K562 (cell line): ENCODE measurements at regions not wholly inside any gene's neighbourhood (a gene's known extent, or its start where the extent isn't known, plus 50 kb on each side); places are given as distances from the start of the nearest gene placed in this dataset.
"Not testable (repeated sequence)": the region's sequence is repeated elsewhere in the genome, so short reads cannot be mapped to it uniquely, and the experiment has no call there.

Source experiments
- CTCF ChIP-seq, 3 experiments: IDR thresholded peaks in 2 of 3; conservative IDR thresholded peaks in 1 of 3; 2 replicates each; pipeline ENCODE4 v1.5.1; 2011 to 2012; ENCODE audit warnings: low read length in 3 of 3, mild to moderate bottlenecking in 3 of 3, control low read depth in 2 of 3, improper control_type of control experiment in 1 of 3, inconsistent platforms in 1 of 3, low read depth in 1 of 3, mixed read lengths in 1 of 3, moderate library complexity in 1 of 3; ENCODE audit not compliant: insufficient read depth in 2 of 3
- ESRRA ChIP-seq: fragments of 450-650 bp; IDR thresholded peaks from 2 replicates; pipeline ENCODE4 v1.6.1; 2014; ENCODE audit warnings: low read depth, mild to moderate bottlenecking, moderate library complexity, borderline replicate concordance
- KDM1A ChIP-seq, 2 experiments: fragments of 450-650 bp; IDR thresholded peaks; 2 replicates each; pipeline ENCODE4 v1.6.1; 2016; ENCODE audit warnings: mild to moderate bottlenecking in 2 of 2
- KLF13 ChIP-seq: fragments of 450-650 bp; IDR thresholded peaks from 2 replicates; pipeline ENCODE4 v1.6.1; 2016; ENCODE audit warnings: missing genetic modification characterization, low read depth, mild to moderate bottlenecking, missing compliant biosample characterization, moderate library complexity, borderline replicate concordance
- MXI1 ChIP-seq: IDR thresholded peaks from 2 replicates; pipeline ENCODE4 v1.6.1; 2011; ENCODE audit warnings: low read depth, mild to moderate bottlenecking, improper control_type of control experiment, low read length
- NFATC3 ChIP-seq: fragments of 450-650 bp; IDR thresholded peaks from 2 replicates; pipeline ENCODE4 v1.6.1; 2017; ENCODE audit warnings: mild to moderate bottlenecking
- SREBF1 ChIP-seq: fragments of 150-350 bp; IDR thresholded peaks from 2 replicates; pipeline ENCODE4 v1.6.1; 2014; ENCODE audit warnings: antibody characterized with exemption, low read depth, low read length, borderline replicate concordance
- SREBF2 ChIP-seq: sonication (generic); formaldehyde crosslinking; IDR thresholded peaks from 2 replicates; pipeline ENCODE4 v1.4.0; 2020; ENCODE audit warnings: mild to moderate bottlenecking, missing genetic modification reagents
- TAF1 ChIP-seq: IDR thresholded peaks from 2 replicates; pipeline ENCODE4 v1.6.1; 2011; ENCODE audit warnings: mild to moderate bottlenecking, low read length, moderate library complexity; ENCODE audit not compliant: insufficient read depth, control insufficient read depth, severe bottlenecking; ENCODE audit errors: extremely low read depth
- ZFX ChIP-seq: sonication (generic); formaldehyde crosslinking; IDR thresholded peaks from 2 replicates; pipeline ENCODE4 v1.8.0; 2022; ENCODE audit warnings: mild to moderate bottlenecking, missing genetic modification reagents, moderate library complexity
- ZNF354B ChIP-seq: fragments of 250-450 bp; sonication (Bioruptor Pico); IDR thresholded peaks from 2 replicates; pipeline ENCODE4 v1.4.0; 2020

GRCh38 chr1:10951298-10951697 is 61.2 kb upstream of the TARDBP start:
- not testable (repeated sequence) for TF ChIP-seq KDM1A (IDR thresholded peaks at IDR 0.05); NFATC3; MXI1; ZFX; CTCF (IDR thresholded peaks at IDR 0.05 in 2 of 3, conservative IDR thresholded peaks at IDR 0.05 in 1 of 3; ENCODE audit: insufficient read depth in 2 of 3, low read depth in 1 of 3, low read length in 3 of 3); ZNF354B (CRISPR knock-in tag); ESRRA; KLF13 (tag); SREBF2 (CRISPR knock-in tag); TAF1; SREBF1
